Stimulated activated CD4-positive, alpha-beta T cell treated with anti-CD3 and anti-CD28 coated beads, Interleukin-2, amount 100 ng/mL, for 48 hours (primary cell): ENCODE measurements at regions not wholly inside any gene's neighbourhood (a gene's known extent, or its start where the extent isn't known, plus 50 kb on each side); places are given as distances from the start of the nearest gene placed in this dataset.
"Not testable (repeated sequence)": the region's sequence is repeated elsewhere in the genome, so short reads cannot be mapped to it uniquely, and the experiment has no call there.

Experiments used
- DNase-seq, 2 donors: peaks; one replicate each; pipeline ENCODE4 v3.0.0-alpha.2; 2020

DNA sequence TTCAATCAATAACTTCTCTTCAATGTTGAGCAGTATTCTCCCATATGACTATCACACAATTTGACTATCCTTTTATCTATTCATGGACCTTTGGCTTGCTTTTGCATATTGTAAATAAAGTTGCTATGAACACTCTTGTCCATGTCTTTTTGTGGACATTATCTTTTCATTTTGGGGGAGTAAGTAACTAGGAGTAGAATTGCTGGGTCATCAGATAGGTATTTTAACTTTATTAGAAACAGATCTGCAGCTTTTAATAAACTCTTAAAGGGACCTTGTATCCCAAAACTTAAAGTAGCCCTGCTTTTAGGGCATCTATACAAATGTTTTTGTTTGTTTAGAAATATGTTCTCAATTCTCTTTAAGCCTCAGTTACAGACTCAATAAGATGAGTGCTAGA lies 614.2 kb upstream of the CITED2 start:
- DNase-seq: no peak

DNA sequence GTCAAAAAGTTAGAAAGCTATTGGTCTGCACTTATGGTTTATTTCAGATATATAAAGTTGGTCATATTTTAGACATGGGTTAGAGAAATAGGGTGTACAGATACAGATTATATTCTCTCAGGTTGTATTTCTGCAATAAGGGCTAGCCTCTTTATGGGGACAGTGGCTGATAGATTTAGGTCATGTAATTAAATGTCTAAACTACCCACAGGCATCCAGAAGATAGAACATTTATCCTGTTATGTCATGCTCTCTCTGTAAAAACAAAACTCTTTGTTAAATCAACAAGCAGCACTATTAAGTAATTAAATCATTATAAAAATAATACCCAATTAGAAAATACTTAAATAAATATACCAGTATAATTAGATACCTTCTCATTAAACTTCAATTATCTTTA lies 612.6 kb upstream of the CITED2 start:
- DNase-seq: no peak

DNA sequence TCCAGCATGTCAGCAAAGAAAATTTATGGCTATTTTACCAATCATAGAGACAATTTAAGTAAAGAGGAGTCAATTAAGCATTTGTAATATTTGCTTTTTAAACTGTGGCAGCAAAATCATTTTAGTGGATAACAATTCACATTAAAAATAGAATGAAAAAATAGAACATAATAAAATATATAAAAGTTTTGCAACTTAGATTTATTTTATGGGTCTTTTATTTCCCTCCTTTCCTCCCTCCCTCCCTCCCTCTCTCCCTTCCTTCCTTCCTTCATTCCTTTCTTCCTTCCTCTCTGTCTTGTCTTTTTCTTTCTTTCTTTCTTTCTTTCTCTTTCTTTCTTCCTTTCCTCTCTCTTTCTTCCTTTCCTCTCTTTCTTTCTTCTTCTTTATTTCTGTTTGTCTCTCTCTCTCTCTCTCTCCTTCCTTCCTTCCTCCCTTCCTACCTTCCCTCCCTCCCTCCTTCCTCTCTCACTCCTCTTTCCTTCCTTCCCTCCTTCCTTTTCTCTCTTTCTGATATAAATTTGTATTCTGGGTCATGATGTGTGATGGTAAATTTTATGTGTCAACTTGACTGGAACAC lies 610.9 kb upstream of the CITED2 start:
- DNase-seq: no peak

DNA sequence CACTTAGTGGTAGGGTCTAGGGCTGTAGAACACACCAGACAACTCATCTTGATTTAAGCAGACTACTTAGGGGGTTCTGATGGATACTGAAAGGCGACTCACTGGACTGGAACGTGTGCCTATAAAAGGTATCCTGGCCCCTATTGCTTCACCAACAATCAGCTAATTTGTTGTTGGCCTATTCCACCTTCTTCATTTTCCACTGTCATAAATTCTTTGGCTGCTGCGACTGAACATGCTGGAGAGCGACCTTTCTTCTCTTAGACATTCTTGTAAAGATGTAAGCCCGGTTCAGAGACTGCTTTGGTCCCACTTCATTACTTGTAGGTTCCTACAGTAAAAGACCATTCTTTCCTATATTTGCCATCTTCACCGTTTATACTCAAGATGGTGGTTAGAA lies 609.9 kb upstream of the CITED2 start:
- no peak for DNase-seq

DNA sequence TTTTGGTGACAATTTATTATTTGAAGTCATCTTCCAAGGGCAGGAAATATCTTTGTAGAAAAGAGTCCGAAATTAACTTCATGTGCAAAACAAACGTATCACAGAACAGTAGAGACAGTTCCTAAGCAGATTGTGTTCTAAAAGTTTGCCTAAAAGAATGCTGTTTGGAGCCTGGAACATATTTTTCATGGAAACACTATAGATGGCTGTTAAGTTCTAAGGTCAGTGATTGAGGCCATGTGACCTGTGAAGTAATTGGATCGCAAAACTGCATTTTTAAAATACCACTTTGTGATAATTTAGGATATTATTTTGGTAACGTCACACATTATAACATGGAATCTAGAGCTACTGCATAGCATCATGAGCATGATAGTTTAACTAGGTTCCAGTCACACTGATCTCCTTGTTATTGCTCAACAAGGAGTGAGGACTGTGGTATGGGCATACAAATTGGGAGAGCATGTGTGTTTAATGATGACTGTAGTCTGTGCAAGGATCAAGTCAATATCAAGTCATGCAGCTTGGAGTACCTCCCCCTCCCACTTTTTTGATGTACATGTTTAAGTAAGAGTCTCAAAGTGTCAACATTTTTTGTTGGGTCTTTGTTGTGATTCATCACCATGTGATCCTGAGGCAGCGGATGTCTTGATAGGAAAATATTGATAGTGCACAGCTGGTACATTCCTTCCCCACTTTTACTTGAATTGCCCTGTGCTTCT lies 609.3 kb upstream of the CITED2 start:
- DNase-seq: no peak

DNA sequence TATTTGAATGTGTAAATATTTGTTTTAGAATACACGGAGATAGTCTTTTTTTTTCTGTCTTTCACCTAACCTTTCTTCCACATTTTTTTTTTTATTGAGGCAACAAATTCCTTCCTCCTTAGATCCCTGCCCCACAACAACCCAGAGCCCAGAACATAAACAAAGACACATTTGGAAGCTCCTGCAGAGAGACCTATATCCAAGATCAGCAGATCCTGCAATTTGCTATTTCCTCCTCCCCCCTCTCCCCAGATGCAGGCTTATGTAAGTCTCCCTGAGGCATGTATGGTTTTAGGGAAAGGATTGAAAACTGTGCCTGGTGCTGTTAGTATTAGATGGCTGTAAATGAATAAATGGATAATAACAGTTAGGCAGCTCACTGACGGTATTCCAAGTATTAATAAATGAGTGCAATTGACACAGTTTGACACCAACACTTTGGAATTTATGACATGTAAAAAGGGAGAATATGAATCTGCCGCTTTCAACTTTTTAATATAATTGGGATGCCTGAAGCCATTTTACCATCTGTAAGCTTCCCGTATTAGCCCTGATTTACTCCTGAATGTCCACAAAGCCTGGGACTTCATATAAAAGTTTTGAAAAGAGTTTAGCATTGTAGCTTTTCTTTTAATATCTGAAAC lies 608.3 kb upstream of the CITED2 start:
- DNase-seq: no peak

DNA sequence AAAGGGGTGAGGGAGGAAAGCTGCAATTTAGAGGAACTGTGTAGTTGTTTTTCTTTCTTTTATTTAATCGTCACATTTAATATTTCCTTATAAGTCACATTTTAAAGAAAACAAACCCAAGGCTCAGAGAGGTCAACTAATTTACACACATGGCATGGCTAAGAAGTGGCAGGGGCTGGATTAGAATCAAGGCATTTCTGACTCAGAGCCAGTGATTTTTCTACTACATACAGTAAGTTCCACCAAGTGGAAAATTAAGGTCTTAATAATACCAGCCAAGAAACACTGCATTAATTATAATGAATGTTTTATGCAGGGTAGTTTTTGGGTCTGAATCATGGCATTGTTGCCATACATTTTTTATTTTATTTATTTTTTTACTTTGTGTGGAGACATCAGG lies 607.7 kb upstream of the CITED2 start:
- DNase-seq: no peak

DNA sequence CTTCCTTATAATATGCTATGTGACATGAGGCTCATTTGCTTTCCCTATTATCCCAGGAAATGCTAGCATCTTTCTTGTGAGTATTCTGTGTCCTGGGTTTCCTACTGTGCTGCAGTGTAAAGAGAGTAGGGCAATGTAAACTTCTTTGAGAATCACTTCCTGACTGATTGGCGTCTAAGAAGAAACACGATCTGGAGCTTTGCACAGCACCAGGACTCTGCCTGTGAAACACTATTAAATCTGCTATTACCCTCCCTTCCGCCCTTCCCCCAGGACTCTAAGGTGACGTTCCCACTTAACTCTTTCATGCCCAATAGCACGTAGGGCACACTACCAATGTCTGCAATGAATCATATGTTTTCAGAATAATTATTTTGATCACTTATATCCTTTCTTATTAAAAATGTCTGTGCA lies 607.3 kb upstream of the CITED2 start:
- DNase-seq: no peak

DNA sequence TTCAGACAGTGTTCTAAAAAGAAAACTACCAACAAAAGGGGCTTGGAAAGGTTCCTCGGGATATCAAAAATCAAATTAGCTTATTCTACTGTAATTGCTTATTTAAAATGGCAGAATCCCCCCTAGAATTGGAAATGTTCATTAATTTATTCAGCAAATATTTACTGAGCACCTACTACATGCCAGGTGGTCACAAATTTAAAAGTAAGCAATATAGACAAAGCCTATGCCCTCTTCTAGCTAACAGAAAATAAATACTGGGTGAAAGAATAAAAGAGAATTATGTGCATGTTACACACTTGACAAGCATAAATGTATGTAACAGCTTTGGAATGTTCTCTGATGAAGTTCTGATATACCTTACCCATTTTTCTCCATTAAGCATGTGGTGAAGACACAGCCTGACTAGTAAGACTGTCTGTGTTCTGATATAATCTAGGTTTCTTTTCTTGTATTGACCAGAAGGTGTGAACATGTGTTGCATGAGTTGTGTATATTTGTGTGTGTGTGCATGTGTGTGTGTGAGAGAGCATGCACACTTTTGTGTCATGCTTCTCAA lies 606.7 kb upstream of the CITED2 start:
- DNase-seq: no peak

DNA sequence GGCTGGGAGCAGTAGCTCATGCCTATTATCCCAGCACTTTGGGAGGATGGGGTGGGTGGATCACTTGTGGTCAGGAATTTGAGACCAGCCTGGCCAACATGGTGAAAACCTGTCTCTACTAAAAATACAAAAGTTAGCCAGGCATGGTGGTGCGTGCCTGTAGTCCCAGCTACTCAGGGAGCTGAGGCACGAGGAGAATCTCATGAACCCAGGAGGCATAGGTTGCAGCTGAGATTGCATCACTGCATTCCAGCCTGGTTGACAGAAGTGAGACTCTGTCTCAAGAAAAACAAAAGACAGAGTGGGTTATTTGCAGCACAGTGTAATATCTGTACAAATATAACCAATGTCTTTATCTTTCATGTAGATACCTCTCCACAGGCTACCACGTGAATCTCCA lies 606.2 kb upstream of the CITED2 start:
- DNase-seq: not testable (repeated sequence)

DNA sequence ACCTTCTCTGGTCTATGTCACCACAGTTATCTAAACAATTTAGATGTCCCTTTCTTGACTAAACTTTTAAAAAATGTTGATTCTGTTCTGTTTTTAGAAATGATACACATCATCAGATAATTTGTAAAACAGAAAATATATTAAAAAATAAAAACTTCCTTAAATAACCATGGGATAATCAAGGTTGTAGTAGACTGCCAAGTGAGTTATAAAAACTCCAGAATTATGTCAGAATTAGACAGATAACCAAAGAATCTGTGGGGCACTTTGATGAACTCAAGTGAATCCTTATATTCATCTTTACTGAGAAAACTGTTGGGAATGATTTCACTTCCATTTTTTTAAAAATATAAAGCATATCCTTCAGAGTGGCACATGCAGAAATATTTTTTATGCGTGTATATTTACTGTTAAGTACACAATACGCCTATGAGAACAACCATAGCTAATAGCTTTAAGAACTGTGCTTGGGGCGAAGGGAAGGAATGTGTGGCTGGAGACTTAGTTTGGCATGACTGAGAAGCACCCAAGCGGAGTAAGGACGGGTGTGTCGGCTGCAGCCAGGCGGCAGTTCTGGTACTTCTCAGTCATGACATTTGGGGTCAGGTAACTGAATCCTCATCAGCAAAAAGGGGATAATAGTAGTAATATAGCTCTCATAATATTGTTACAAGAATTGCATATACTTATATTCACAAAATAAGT lies 604.7 kb upstream of the CITED2 start:
- no peak for DNase-seq

DNA sequence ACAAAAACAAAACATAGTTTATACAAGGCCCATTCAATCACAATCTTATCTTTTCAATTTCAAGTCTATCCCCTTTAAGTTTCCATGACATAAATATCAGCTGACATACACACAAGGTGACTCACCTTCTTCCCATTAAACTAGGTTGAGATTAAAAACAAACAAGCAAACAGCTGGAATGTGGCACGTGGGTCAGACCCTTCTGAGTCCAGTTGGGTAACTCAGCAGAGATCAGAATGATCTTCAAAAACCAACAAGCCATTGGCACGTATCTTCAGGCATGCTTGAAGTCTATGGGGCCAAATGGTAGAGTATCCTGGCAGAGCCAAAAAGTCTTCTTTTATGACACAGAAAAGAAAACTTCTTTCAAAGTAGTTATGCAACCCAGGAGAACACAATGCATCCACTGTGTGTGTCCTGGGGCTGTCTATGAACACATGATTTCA lies 603.5 kb upstream of the CITED2 start:
- no peak for DNase-seq

DNA sequence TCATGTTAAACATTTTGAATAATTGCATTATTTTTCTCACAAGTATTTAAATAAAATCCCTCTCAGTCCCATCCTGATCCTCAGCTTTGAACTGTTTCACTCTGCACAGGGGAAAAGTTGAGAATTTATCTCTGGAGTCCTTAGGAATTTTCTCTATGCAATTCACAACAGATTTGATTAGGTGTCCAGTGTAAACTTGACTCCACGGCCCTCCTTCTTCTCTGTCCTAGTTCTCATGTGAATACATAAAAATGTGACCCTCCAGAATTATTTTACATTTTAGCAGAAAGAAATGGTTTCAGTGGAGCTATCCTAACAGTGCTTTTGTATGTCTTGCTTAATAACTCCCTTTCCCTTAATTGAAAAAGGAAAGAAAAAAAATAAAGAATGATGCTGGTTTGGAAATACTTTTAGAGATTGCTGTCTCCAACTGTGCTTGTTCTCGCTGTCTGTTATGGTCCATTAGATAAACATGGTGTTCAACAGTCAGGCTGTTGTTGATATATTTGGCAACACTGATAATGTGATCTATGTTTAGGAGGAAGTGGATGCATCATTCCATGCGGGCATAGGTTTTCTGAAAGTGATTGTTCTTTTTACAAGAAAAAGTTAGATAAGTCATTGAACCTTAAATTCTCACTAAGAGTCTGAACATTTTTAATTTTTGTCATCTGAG lies 599.4 kb upstream of the CITED2 start:
- no peak for DNase-seq

DNA sequence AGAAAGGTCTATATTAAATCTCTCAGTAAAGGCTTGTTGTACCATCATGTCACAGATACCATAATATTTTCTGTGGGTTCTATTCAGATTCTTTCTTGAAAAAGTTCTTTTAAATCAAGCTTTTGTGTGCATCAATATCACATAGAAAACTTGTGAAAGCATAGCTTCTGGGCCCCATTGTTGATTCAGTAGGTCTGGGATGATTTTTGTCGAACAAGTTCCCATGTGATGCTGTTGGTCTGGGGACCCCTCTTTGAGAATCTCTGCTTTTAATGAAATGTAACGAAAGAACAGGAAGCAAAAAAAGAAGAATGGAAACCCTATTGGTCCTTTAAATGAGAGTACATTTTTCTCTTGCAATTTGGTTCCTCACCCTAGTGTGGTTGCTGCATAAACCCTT lies 597.7 kb upstream of the CITED2 start:
- no peak for DNase-seq

DNA sequence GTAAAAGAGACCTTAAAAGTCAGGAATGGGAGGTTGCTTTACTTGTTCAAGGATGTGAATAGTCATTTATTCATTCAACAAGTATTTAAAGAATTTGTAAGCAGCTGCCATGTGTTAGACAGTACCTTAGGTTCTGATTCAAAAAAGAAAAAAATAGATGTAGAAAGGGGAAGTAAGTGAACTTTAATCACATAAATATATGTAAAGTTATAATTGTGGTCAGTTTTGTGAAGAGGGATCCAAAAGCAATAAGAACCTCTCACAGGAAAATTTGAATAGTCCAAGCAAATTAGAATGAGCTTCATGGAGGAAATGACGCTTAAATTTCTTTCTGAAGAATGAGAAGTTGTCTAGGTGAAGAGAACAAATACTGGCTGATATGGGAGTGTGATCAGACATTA lies 596.1 kb upstream of the CITED2 start:
- no peak for DNase-seq

DNA sequence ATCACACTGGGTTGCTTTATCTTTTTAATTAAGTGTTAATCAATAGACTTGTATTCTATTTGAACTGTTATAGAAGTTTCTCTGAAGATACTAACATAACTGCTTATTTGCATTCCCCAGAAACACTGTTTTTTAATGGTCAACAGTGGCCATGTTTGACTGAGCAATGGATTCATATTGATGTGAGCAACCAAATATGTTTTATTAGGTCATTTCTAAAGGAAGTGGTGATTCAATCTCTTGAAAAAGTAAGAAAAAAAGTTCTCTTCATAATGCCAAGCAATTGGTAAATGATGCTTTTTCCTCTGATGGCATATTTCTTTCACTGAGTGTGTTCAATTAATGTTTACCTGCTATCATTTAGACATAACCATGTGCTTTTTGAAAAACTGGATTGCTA lies 593.0 kb upstream of the CITED2 start:
- DNase-seq: no peak

DNA sequence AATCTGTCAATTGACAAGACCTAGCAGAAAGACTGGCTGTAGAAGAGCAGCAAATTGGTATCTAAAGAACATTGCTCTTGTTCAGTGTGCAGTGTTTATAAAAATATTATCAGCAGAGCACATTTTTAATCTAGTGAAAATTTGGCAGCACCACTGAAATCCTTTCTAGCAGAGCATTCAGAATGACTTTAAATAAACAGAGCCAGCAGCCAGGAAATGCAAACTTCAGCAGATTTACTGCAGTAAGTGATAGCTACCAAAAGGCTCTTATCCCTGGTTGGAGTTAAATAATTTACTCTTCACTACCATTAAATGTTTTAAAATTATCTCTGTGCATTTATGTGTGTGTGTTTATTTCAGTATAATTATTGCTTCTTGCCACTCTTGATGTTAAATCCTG lies 590.9 kb upstream of the CITED2 start:
- DNase-seq: no peak

DNA sequence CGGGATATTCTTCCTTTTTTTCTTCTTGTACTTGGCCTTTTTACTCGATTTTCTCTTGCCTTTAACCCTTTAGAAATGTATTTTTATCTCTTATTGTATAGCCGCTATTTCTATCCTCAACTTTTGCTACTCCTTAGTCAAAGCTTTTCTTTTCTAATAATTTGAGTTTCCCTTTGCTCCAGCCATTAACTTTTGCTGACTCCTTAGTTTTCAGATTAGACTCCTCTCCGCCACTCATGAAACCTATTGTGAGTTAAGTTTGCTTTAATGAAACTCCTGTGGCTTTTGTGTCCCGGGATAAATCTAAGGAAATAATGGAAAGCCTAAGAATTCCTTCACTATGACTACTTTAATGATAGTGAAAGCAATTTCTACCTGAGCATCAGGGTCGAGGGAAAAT lies 590.3 kb upstream of the CITED2 start:
- no peak for DNase-seq

DNA sequence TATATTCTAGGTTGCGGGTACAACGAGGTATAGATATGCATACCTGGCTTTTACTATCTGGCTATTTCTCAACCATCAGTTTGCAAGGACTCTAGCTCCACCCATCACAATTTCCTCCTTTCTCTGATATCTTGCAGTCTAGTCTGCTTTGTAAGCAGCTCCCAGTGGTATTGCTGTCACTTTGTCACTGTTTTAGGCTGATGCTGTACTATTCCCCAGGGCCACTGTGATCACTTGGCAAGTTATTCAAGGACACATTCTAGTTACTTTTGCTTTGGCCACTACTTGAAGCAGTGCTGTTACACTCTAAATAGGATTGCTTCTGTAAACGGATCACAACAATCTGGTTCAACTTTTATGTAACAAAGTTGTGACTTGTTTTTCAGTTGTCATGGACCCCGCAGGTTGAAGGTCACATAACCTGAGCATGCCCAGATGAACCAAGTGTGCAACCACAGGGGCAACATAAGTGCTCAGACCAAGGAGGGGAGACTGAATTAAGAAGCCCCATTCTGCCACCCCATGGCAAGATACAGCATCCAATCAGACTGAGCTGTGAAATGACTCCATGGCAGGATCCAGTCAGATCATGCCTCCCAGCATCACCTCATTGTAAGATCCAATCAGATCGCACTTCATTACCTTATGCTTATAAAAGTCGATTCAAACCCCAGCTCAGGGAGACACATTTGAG lies 588.4 kb upstream of the CITED2 start:
- DNase-seq: no peak

DNA sequence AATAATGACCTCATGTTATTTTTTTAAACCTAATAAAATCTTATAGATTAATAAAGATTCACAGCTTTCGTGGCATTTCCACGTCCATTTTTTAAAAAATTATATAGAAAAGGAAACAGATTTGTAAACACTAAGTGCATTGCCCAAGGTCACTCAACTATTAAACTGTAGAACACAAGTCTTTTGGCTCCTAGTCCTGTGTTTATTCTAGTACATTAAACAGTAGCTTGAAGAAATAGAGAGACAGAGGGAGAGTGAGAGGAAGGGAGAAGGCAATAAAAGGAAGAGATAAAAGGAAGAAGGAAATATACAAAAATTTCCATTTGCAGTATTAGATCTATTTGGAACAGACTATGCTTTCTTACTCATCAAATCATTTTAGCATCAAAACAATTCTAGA lies 586.7 kb upstream of the CITED2 start:
- no peak for DNase-seq

DNA sequence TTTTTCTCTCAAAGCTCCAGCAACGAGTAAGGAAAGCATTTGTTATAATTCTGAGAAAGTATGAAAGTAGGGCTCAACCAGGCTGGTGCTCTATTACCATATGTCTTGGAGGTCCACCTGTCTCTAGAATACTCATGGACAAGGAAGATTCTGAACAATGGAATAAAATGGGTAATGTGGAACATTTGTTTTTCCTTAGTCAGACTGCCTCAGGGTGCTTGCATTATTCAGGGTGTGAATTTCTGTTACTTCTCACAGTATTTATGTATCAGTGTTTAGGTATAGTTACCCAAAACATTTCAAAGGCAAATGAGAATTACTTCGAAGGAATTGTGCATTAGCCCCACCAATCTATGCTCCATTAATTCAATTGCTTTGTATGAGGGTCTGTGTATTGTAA lies 586.2 kb upstream of the CITED2 start:
- DNase-seq: no peak
